ENCODE measurements at regions not wholly inside any gene's neighbourhood (a gene's known extent, or its start where the extent isn't known, plus 50 kb on each side); places are given as distances from the start of the nearest gene placed in this dataset.

- no peak for TF ChIP-seq EZH2phosphoT487 (IDR thresholded peaks at IDR 0.05; ENCODE audit: insufficient read depth, low read depth)
- TF ChIP-seq EZH2 (IDR thresholded peaks at IDR 0.05; ENCODE audit: insufficient read depth, poor library complexity, severe bottlenecking), result no peak
Measured at GRCh38 chr11:70716216-70716615, 317.9 kb downstream of the CTTN start.

All from GM23248 (cell line).